K562 (cell line): ENCODE measurements at regions not wholly inside any gene's neighbourhood (a gene's known extent, or its start where the extent isn't known, plus 50 kb on each side); places are given as distances from the start of the nearest gene placed in this dataset.

Experiments
- BCL6 ChIP-seq: fragments of 250-450 bp; sonication (Bioruptor Pico); IDR thresholded peaks from 2 replicates; pipeline ENCODE4 v1.4.0; 2020
- CHD7 ChIP-seq: fragments of 200-600 bp; sonication (generic); IDR thresholded peaks from one replicate; pipeline ENCODE4 v1.6.1; 2012; ENCODE audit warnings: mild to moderate bottlenecking, low read depth, low read length, inconsistent platforms
- HDAC8 ChIP-seq: fragments of 450-650 bp; IDR thresholded peaks from 2 replicates; pipeline ENCODE4 v1.6.1; 2016; ENCODE audit warnings: mild to moderate bottlenecking, missing genetic modification characterization, moderate library complexity, missing compliant biosample characterization
- SLC30A9 ChIP-seq: fragments of 250-450 bp; sonication (Bioruptor Pico); IDR thresholded peaks from 2 replicates; pipeline ENCODE4 v1.8.0; 2022; ENCODE audit warnings: mild to moderate bottlenecking, moderate library complexity
- SNRNP70 ChIP-seq: fragments of 200-400 bp; formaldehyde crosslinking; optimal IDR thresholded peaks from 2 replicates; pipeline ENCODE3; 2017; ENCODE audit warnings: low read depth, low read length
- TFAM ChIP-seq: fragments of 250-450 bp; sonication (Bioruptor Pico); conservative IDR thresholded peaks from 2 replicates; pipeline ENCODE4 v1.5.0; 2021; ENCODE audit warnings: mild to moderate bottlenecking, moderate library complexity
- ZNF589 ChIP-seq: fragments of 200-800 bp; sonication (Bioruptor generic); IDR thresholded peaks from 2 replicates; pipeline ENCODE4 v1.6.1; 2016; ENCODE audit warnings: low read depth, missing genetic modification characterization, missing compliant biosample characterization
- TF ChIP-seq, protein P1 (sequence below), 3 experiments: IDR thresholded peaks in 2 of 3; conservative IDR thresholded peaks in 1 of 3; 2 replicates each; pipeline ENCODE4 v1.5.1; 2011 to 2012; ENCODE audit warnings: low read length in 3 of 3, mild to moderate bottlenecking in 3 of 3, control low read depth in 2 of 3, improper control_type of control experiment in 1 of 3, inconsistent platforms in 1 of 3, low read depth in 1 of 3, mixed read lengths in 1 of 3, moderate library complexity in 1 of 3; ENCODE audit not compliant: insufficient read depth in 2 of 3

DNA sequence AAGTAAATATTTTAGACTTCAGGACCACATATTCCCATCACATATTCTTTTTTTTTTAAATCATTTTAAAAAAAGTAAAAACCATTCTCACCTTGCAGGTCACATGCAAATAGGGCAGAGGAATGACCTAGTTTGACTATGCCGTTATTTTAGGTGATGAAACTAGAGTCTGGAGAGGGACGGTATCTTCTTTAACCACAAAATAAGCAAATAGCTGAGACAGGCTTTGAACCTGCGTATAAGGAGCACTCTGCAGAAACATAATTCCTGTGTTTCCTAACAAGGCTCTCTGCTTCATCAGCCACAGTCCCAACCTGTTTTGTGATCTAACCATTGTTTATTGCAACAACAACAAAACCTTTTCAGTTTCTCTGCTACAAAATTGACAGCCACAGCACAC, 121.5 kb downstream of the PCTP start (continued):
- TF ChIP-seq CHD7 (no peak), BCL6 (CRISPR knock-in tag) (no peak), SLC30A9 (CRISPR knock-in tag) (no peak), TFAM (CRISPR knock-in tag) (no peak), SNRNP70 (no peak), ZNF589 (CRISPR knock-in tag) (no peak), HDAC8 (tag) (no peak)
- TF ChIP-seq, protein P1, sequence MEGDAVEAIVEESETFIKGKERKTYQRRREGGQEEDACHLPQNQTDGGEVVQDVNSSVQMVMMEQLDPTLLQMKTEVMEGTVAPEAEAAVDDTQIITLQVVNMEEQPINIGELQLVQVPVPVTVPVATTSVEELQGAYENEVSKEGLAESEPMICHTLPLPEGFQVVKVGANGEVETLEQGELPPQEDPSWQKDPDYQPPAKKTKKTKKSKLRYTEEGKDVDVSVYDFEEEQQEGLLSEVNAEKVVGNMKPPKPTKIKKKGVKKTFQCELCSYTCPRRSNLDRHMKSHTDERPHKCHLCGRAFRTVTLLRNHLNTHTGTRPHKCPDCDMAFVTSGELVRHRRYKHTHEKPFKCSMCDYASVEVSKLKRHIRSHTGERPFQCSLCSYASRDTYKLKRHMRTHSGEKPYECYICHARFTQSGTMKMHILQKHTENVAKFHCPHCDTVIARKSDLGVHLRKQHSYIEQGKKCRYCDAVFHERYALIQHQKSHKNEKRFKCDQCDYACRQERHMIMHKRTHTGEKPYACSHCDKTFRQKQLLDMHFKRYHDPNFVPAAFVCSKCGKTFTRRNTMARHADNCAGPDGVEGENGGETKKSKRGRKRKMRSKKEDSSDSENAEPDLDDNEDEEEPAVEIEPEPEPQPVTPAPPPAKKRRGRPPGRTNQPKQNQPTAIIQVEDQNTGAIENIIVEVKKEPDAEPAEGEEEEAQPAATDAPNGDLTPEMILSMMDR (IDR thresholded peaks at IDR 0.05 in 2 of 3, conservative IDR thresholded peaks at IDR 0.05 in 1 of 3; ENCODE audit: insufficient read depth in 2 of 3, low read depth in 1 of 3, low read length in 3 of 3): no peak
